Sigmoid colon (tissue), 4 donors: ENCODE measurements at regions not wholly inside any gene's neighbourhood (a gene's known extent, or its start where the extent isn't known, plus 50 kb on each side); places are given as distances from the start of the nearest gene placed in this dataset.

Experiments
- CTCF ChIP-seq, 4 experiments: fragments of 450-650 bp in 3 of 4; fragments of 200-600 bp in 1 of 4; IDR thresholded peaks; one replicate each; pipeline ENCODE4 v1.5.1; 2016 to 2019; ENCODE audit warnings: antibody characterized with exemption in 4 of 4, mild to moderate bottlenecking in 3 of 4, moderate library complexity in 2 of 4
- EP300 ChIP-seq, 4 donors: sonication (generic); formaldehyde crosslinking; IDR thresholded peaks; one replicate each; pipeline ENCODE4 v1.6.1; 2017; ENCODE audit warnings: antibody characterized with exemption in 4 of 4
- POLR2A ChIP-seq, 2 donors: fragments of 450-650 bp; IDR thresholded peaks; one replicate each; pipeline ENCODE4 v1.6.1; 2016; ENCODE audit warnings: antibody characterized with exemption in 2 of 2, mild to moderate bottlenecking in 2 of 2, moderate library complexity in 2 of 2
- POLR2AphosphoS5 ChIP-seq, 4 donors: sonication (generic); formaldehyde crosslinking; IDR thresholded peaks; one replicate each; pipeline ENCODE4 v1.6.1; 2017; ENCODE audit warnings: antibody characterized with exemption in 4 of 4

DNA sequence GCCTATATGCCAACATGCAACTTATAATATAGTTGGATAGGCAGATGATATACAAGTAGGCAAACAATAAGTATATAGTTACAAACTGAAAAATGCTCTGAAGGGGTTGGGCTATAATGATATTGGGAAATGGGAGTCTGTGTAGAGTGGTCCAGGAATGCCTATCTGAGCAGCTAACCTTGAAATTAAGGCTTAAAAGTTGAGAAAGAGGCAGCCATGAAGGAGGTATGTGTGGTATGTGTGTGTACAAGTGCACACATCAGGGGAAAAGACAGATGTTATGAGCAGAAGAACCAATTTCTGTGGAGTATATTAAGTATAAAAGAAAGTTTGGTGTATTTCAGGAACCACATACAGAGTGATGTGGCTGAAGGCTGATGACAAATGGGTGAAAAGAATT lies 154.9 kb upstream of the PAPPA start:
- TF ChIP-seq CTCF (IDR thresholded peaks at IDR 0.05) (no peak), EP300 (IDR thresholded peaks at IDR 0.05) (no peak), POLR2A (IDR thresholded peaks at IDR 0.05) (no peak), POLR2AphosphoS5 (IDR thresholded peaks at IDR 0.05) (no peak)
